ENCODE measurements at regions not wholly inside any gene's neighbourhood (a gene's known extent, or its start where the extent isn't known, plus 50 kb on each side); places are given as distances from the start of the nearest gene placed in this dataset.

DNA sequence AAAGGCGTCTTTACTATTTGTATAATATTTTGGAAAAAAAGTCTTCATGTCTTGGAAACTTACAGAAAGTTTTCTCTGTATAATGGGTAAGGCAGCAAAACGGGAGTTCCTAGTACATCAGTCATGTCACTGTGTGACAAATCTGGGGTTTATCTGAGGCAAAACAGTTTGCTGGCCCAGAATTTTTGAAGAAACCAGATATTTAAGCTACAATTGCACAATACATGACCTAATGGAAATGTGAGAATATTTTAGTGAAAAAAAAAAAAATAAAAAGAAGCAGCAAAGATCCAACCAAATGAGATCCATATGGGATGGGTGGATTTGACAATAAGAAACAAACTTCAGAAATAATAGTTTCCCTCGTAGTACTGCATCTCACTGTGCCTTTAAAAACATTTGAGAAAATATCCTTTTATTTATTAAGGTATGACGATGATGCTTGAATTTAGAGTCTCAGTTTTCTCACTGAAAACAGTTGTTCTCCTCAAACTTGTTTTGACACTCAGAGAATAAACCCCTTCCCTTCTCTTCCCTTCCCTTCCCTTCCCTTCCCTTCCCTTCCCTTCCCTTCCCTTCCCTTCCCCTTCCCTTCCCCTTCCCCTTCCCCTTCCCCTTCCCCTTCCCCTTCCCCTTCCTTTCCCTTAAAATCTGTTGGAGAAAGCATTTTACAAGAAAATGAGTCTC, 180.5 kb upstream of the TUT7 start:
- Histone ChIP-seq H3K27ac (ENCODE audit: low read length) (no peak overlapping the region), H3K4me3 (ENCODE audit: control insufficient read depth in 1 of 2, extremely low read depth in 1 of 2, low read length in 1 of 2) (no peak overlapping the region), H3K36me3 (ENCODE audit: control insufficient read depth in 2 of 2, extremely low read depth in 1 of 2, insufficient read depth in 1 of 2, low read length in 1 of 2) (no peaks in the 10 kb centered on the region), H3K9me3 (no peaks in the 10 kb centered on the region), H3K27me3 (replicated peaks in 1 of 2; ENCODE audit: control insufficient read depth in 2 of 2, extremely low read depth in 1 of 2, insufficient read depth in 2 of 2, low read length in 1 of 2) (peaks cover 0 to 9% of the 10 kb centered on the region in 2 experiments), H3K4me1 (ENCODE audit: control insufficient read depth in 1 of 2, extremely low read depth in 1 of 2, insufficient read depth in 2 of 2, low read length in 2 of 2) (no peaks in the 10 kb centered on the region)
- ChIA-PET POLR2A (no interaction called here), CTCF (no interaction called here)
- no peak for DNase-seq
- Mint-ChIP-seq H3K4me3 (no peak overlapping the region), H3K27ac (no peak overlapping the region), H3K4me1 (no peaks in the 10 kb centered on the region), H3K27me3 (peaks cover 7 to 10% of the 10 kb centered on the region in 2 donors), H3K9me3 (no peaks in the 10 kb centered on the region), H3K36me3 (no peaks in the 10 kb centered on the region)
- no CpG with 5 or more reads among the region's 4 CpGs for WGBS (ENCODE audit: insufficient coverage)
- no peak for ATAC-seq (replicated peaks in 1 of 4)

DNA sequence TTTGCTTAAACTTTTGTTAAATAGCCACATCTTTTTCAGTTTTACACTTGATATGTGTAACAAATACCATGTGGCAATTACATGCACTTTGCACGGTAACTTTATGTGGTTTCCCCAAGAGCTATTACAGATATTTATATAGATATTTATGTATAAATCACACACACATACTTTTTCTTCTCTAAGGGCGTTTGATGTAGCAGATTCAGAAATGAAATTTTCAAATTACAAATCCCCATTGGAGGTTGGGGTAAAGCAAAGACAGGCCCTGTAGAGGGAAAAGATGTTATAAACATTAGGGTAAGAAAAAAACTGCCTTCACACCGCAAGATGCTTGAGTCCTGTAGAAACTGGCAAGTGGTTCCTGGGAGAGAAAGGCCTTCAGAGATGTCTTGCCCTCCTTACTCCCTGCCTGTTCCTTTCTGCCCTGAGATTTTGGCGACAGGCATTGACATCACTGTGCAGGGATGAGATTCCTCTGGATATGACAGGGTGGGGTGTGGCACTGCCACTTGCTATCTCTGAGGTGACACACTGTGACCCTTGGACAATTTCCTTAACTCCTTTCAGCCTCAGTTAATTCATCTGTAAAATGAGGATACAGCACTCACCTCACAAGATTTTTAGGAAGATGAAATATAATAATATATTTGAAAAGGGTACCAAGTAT, 177.9 kb upstream of the TUT7 start:
- no peak for ATAC-seq (replicated peaks in 1 of 4)
- no peaks in the 10 kb centered on the region for H3K9me3 ChIP-seq
- no peak overlapping the region for H3K4me3 Mint-ChIP-seq
- no peaks in the 10 kb centered on the region for H3K4me1 ChIP-seq (ENCODE audit: control insufficient read depth in 1 of 2, extremely low read depth in 1 of 2, insufficient read depth in 2 of 2, low read length in 2 of 2)
- no peaks in the 10 kb centered on the region for H3K4me1 Mint-ChIP-seq
- WGBS (ENCODE audit: insufficient coverage), result no CpG with 5 or more reads among the region's 4 CpGs
- peaks cover 11 to 13% of the 10 kb centered on the region in 2 donors for H3K27me3 Mint-ChIP-seq
- H3K27me3 ChIP-seq (replicated peaks in 1 of 2; ENCODE audit: control insufficient read depth in 2 of 2, extremely low read depth in 1 of 2, insufficient read depth in 2 of 2, low read length in 1 of 2), result peaks cover 0 to 13% of the 10 kb centered on the region in 2 experiments
- H3K36me3 Mint-ChIP-seq, result no peaks in the 10 kb centered on the region
- no peaks in the 10 kb centered on the region for H3K36me3 ChIP-seq (ENCODE audit: control insufficient read depth in 2 of 2, extremely low read depth in 1 of 2, insufficient read depth in 1 of 2, low read length in 1 of 2)
- CTCF ChIA-PET, result no interaction called here
- no peak overlapping the region for H3K27ac Mint-ChIP-seq
- POLR2A ChIA-PET, result no interaction called here
- no peaks in the 10 kb centered on the region for H3K9me3 Mint-ChIP-seq
- no peak overlapping the region for H3K4me3 ChIP-seq (ENCODE audit: control insufficient read depth in 1 of 2, extremely low read depth in 1 of 2, low read length in 1 of 2)
- DNase-seq, result no peak
- no peak overlapping the region for H3K27ac ChIP-seq (ENCODE audit: low read length)

DNA sequence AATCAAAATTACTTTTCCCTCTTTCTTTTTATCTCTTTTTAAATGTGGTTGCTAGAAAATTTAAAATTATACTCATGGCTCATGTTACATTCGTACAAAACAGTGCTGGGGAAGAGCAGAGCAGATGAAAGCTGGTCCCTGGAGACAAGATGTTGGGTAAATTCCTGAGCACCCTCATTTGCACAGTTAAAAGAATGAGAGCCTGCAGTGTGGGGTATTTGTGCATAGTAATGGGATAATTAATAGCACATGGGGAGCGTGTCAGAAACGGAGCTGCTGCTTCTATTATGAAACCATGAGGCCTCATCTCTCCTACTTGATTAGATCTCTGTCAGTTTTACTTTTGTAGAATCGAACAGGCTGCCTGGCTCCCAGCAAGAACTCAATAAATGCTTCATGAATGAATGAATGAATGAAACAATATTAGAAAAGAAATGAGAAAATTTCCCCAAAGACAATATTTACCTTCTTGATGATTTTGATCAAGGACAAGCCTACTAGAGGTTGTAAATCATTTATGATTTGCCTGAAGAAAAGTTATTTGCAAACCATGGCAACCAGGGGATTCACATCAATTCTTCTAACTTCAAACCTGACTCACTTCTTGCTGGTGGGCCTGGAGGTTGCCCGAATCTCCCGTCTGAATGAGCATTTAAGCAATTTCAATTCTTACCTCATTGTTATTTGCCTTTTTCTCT, 177.2 kb upstream of the TUT7 start:
- peaks cover 0 to 16% of the 10 kb centered on the region in 2 experiments for H3K27me3 ChIP-seq (replicated peaks in 1 of 2; ENCODE audit: control insufficient read depth in 2 of 2, extremely low read depth in 1 of 2, insufficient read depth in 2 of 2, low read length in 1 of 2)
- H3K4me1 ChIP-seq (ENCODE audit: control insufficient read depth in 1 of 2, extremely low read depth in 1 of 2, insufficient read depth in 2 of 2, low read length in 2 of 2), result no peaks in the 10 kb centered on the region
- ATAC-seq (replicated peaks in 1 of 4) (no peak), DNase-seq (no peak)
- CTCF ChIA-PET, result no interaction called here
- H3K36me3 ChIP-seq (ENCODE audit: control insufficient read depth in 2 of 2, extremely low read depth in 1 of 2, insufficient read depth in 1 of 2, low read length in 1 of 2), result no peaks in the 10 kb centered on the region
- Mint-ChIP-seq H3K4me1 (no peaks in the 10 kb centered on the region), H3K27ac (no peak overlapping the region), H3K4me3 (no peak overlapping the region), H3K36me3 (no peaks in the 10 kb centered on the region), H3K27me3 (peaks cover 14 to 16% of the 10 kb centered on the region in 2 donors), H3K9me3 (no peaks in the 10 kb centered on the region)
- POLR2A ChIA-PET, result no interaction called here
- no peak overlapping the region for H3K4me3 ChIP-seq (ENCODE audit: control insufficient read depth in 1 of 2, extremely low read depth in 1 of 2, low read length in 1 of 2)
- H3K9me3 ChIP-seq, result no peaks in the 10 kb centered on the region
- no CpG with 5 or more reads among the region's 6 CpGs for WGBS (ENCODE audit: insufficient coverage)
- H3K27ac ChIP-seq (ENCODE audit: low read length), result no peak overlapping the region

DNA sequence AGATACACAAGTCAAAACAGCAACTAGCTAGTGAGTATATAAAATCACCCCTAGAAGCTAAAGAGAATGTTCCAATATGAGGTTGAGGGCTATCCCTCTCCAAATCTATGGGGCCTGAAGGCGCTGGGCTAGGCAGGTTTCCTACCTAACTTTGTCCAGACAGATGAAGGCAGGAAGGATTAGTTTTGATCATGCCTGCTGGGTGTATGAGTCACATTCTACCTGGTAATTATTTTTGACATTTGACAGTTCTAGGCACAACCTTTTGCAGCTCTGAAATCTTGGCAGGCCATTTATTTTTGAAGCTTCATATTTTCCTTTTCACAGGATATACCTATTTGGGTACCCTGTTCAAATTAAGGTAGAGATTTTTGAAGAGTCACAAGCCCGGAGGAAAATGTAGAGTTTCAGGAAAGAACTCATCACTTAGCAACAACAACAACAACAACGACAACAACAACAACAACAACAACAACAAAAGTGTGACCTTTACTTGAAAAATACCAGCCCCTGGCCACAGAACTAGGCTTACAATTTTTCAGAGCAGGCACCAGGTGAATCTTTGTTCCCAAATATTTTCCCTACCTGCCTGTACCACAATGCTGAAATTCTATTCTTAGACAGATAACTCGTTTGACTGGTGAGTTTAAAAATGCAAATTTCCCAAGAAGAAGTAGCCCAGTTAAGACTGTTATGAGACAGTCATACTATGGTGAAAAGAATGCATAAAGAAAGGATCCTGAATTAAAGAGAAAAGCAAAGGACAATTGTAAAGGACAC, 175.5 kb upstream of the TUT7 start:
- Histone ChIP-seq H3K36me3 (ENCODE audit: control insufficient read depth in 2 of 2, extremely low read depth in 1 of 2, insufficient read depth in 1 of 2, low read length in 1 of 2) (no peaks in the 10 kb centered on the region), H3K9me3 (no peaks in the 10 kb centered on the region), H3K27ac (ENCODE audit: low read length) (no peak overlapping the region), H3K27me3 (replicated peaks in 1 of 2; ENCODE audit: control insufficient read depth in 2 of 2, extremely low read depth in 1 of 2, insufficient read depth in 2 of 2, low read length in 1 of 2) (peaks cover 0 to 22% of the 10 kb centered on the region in 2 experiments), H3K4me3 (ENCODE audit: control insufficient read depth in 1 of 2, extremely low read depth in 1 of 2, low read length in 1 of 2) (no peak overlapping the region), H3K4me1 (ENCODE audit: control insufficient read depth in 1 of 2, extremely low read depth in 1 of 2, insufficient read depth in 2 of 2, low read length in 2 of 2) (no peaks in the 10 kb centered on the region)
- no CpG with 5 or more reads among the region's 4 CpGs for WGBS (ENCODE audit: insufficient coverage)
- ATAC-seq (replicated peaks in 1 of 4), result no peak
- no peak overlapping the region for H3K4me3 Mint-ChIP-seq
- ChIA-PET POLR2A (no interaction called here), CTCF (no interaction called here)
- H3K36me3 Mint-ChIP-seq, result no peaks in the 10 kb centered on the region
- H3K27ac Mint-ChIP-seq, result no peak overlapping the region
- H3K9me3 Mint-ChIP-seq, result no peaks in the 10 kb centered on the region
- no peaks in the 10 kb centered on the region for H3K4me1 Mint-ChIP-seq
- DNase-seq, result no peak
- peaks cover 16 to 18% of the 10 kb centered on the region in 2 donors for H3K27me3 Mint-ChIP-seq

DNA sequence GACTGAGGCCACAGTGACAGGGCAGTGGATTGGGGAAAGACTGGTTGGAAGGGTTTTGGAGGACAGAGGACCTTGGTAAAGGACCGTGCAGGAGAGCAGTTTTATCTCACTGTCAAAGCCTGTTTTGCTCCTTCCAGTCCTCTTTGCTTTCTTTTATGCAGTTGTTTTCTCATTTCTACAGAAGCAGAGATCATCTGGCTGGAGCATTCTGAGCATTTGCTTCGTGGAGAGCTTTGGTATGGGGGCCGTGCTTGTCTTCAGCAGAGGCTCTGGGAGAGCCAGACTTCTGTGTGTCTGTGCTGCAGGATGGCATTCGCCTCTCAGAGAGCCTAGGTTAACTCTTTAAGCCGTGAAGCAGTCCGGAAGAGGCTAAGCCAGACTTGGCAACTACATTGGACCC, 171.8 kb upstream of the TUT7 start:
- DNase-seq (no peak), ATAC-seq (replicated peaks in 1 of 4) (no peak)
- ChIA-PET CTCF (no interaction called here), POLR2A (no interaction called here)
- H3K4me3 Mint-ChIP-seq, result no peak overlapping the region
- no peaks in the 10 kb centered on the region for H3K9me3 Mint-ChIP-seq
- Histone ChIP-seq H3K27me3 (replicated peaks in 1 of 2; ENCODE audit: control insufficient read depth in 2 of 2, extremely low read depth in 1 of 2, insufficient read depth in 2 of 2, low read length in 1 of 2) (peaks cover 0 to 22% of the 10 kb centered on the region in 2 experiments), H3K4me1 (ENCODE audit: control insufficient read depth in 1 of 2, extremely low read depth in 1 of 2, insufficient read depth in 2 of 2, low read length in 2 of 2) (no peaks in the 10 kb centered on the region), H3K9me3 (no peaks in the 10 kb centered on the region), H3K36me3 (ENCODE audit: control insufficient read depth in 2 of 2, extremely low read depth in 1 of 2, insufficient read depth in 1 of 2, low read length in 1 of 2) (no peaks in the 10 kb centered on the region), H3K4me3 (ENCODE audit: control insufficient read depth in 1 of 2, extremely low read depth in 1 of 2, low read length in 1 of 2) (no peak overlapping the region), H3K27ac (ENCODE audit: low read length) (no peak overlapping the region)
- 71% methylated on average over 5 of the region's 6 CpGs for WGBS (ENCODE audit: insufficient coverage)
- H3K27me3 Mint-ChIP-seq, result peaks cover 12 to 13% of the 10 kb centered on the region in 2 donors
- H3K27ac Mint-ChIP-seq, result no peak overlapping the region
- no peaks in the 10 kb centered on the region for H3K4me1 Mint-ChIP-seq
- H3K36me3 Mint-ChIP-seq, result no peaks in the 10 kb centered on the region

DNA sequence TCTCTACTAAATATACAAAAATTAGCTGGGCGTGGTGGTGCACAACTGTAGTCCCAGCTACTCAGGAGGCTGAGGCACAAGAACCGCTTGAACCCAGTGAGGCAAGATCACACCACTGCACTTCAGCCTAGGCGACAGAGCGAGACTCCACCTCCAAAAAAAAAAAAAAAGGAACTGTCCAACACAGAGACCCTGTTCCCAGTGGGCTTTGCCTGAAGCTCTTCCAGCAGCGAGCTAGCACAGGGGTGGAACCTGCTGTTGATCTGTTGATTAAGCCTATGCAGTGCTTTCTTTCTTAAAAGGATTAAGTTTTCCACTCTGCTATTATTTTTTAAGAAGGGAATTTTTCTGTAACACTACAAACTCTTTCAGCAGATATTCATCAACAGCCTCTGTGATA, 171.0 kb upstream of the TUT7 start:
- Mint-ChIP-seq H3K4me3 (no peak overlapping the region), H3K27me3 (peaks cover 12 to 13% of the 10 kb centered on the region in 2 donors), H3K36me3 (no peaks in the 10 kb centered on the region), H3K27ac (no peak overlapping the region), H3K9me3 (no peaks in the 10 kb centered on the region), H3K4me1 (no peaks in the 10 kb centered on the region)
- Histone ChIP-seq H3K36me3 (ENCODE audit: control insufficient read depth in 2 of 2, extremely low read depth in 1 of 2, insufficient read depth in 1 of 2, low read length in 1 of 2) (no peaks in the 10 kb centered on the region), H3K27ac (ENCODE audit: low read length) (no peak overlapping the region), H3K4me1 (ENCODE audit: control insufficient read depth in 1 of 2, extremely low read depth in 1 of 2, insufficient read depth in 2 of 2, low read length in 2 of 2) (no peaks in the 10 kb centered on the region), H3K9me3 (no peaks in the 10 kb centered on the region), H3K27me3 (replicated peaks in 1 of 2; ENCODE audit: control insufficient read depth in 2 of 2, extremely low read depth in 1 of 2, insufficient read depth in 2 of 2, low read length in 1 of 2) (peaks cover 0 to 18% of the 10 kb centered on the region in 2 experiments), H3K4me3 (ENCODE audit: control insufficient read depth in 1 of 2, extremely low read depth in 1 of 2, low read length in 1 of 2) (no peak overlapping the region)
- ChIA-PET CTCF (no interaction called here), POLR2A (no interaction called here)
- ATAC-seq (replicated peaks in 1 of 4), result no peak
- 83% methylated on average over 1 of the region's 5 CpGs for WGBS (ENCODE audit: insufficient coverage)
- DNase-seq, result no peak
